ENCODE measurements at regions not wholly inside any gene's neighbourhood (a gene's known extent, or its start where the extent isn't known, plus 50 kb on each side); places are given as distances from the start of the nearest gene placed in this dataset.

DNA sequence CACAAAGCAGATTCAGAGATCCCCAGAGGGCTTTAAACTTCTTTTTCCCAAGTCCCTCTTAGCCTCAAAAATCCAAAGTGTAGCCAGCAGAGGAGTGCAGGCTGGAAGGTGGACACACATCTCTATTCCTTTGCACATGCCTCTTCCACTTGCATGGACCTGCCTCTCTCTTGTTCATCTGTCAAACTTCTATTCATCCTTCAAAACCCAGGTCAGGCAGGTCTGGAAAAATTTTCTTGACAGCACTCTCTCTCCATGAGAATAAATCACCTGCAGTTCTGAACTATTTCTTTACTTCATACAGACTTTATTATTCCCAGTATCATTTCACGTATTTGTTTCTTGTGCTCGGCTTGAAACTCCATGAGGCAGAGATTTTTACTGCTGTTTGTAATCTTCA is 127.5 kb downstream of the SS18 start:
- TF ChIP-seq, protein P1, sequence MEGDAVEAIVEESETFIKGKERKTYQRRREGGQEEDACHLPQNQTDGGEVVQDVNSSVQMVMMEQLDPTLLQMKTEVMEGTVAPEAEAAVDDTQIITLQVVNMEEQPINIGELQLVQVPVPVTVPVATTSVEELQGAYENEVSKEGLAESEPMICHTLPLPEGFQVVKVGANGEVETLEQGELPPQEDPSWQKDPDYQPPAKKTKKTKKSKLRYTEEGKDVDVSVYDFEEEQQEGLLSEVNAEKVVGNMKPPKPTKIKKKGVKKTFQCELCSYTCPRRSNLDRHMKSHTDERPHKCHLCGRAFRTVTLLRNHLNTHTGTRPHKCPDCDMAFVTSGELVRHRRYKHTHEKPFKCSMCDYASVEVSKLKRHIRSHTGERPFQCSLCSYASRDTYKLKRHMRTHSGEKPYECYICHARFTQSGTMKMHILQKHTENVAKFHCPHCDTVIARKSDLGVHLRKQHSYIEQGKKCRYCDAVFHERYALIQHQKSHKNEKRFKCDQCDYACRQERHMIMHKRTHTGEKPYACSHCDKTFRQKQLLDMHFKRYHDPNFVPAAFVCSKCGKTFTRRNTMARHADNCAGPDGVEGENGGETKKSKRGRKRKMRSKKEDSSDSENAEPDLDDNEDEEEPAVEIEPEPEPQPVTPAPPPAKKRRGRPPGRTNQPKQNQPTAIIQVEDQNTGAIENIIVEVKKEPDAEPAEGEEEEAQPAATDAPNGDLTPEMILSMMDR (IDR thresholded peaks at IDR 0.05), result no peak

DNA sequence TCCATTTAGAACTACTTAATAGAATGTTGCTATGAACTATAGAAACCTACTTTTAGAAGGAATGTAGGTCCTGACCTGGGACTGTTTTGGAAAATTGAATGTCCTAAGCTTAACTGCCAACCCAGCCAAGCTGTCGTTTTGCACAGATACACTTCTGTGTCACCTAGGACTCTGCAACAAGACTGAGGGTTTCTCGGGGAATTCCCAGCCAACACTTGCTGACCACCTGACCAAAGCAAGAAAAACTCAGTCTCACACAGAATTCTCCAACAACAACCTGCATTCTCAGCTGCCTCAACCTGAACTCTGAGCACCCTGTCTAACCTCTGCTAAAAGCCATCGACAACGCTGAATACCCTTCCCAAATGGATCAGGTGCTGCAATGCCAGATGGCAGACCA is 128.2 kb downstream of the SS18 start:
- TF ChIP-seq, protein P1 (IDR thresholded peaks at IDR 0.05), result no peak

DNA sequence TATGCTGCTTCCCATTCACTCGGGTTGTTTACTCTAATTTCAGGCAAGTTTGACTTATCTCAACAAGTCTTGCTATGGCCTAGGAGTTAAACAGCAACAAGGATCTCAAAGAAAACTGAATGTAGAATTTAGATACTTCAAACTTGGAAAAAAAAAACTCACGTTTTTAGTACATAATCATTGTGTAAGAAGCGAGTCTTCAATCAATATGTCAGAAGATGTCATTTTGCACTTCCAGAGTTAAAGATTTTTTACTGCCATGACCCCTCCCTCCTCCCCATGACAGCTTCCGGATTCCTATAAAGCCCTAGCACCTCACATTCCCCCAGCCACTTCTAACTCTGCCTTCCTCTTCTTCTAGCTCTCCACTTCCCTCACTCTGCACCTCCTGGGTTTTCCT is 133.4 kb downstream of the SS18 start:
- TF ChIP-seq, protein P1 (IDR thresholded peaks at IDR 0.05), result no peak

DNA sequence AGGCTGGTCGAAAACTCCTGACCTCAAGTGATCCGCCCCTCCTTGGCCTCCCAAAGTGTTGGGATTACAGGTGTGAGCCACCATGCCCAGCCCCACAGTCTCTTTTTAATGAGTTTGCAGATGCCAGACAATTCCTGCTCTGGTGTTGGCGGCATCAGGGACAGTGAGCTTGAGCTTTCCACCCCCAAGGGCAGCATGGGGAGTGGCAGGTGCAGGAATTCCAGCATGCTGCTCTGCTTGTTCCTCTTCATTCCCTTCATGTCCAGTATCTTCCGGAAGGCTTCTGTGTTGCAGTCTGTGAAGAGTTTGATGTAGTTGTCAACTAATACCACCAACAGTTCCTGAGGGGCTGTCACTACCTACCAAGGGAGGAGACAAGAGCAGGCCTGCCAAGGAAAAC is 137.3 kb downstream of the SS18 start:
- TF ChIP-seq, protein P1 (IDR thresholded peaks at IDR 0.05), result no peak

DNA sequence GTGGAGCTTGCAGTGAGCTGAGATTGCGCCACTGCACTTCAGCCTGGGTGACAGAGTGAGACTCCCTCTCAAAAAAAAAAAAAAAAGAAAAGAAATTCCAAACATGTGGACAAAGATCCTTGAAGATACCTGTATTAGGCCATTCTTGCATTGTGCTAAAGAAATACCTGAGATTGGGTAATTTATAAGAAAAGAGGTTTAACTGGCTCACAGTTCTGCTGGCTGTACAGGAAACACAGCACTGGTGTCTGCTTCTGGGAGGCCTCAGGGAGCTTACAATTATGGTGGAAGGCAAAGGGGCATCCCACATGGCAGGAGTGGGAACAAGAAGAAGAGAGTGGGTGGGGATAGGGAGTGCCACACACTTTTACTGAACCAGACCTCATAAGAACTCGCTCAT is 140.1 kb downstream of the SS18 start:
- TF ChIP-seq, protein P1 (IDR thresholded peaks at IDR 0.05), result no peak

DNA sequence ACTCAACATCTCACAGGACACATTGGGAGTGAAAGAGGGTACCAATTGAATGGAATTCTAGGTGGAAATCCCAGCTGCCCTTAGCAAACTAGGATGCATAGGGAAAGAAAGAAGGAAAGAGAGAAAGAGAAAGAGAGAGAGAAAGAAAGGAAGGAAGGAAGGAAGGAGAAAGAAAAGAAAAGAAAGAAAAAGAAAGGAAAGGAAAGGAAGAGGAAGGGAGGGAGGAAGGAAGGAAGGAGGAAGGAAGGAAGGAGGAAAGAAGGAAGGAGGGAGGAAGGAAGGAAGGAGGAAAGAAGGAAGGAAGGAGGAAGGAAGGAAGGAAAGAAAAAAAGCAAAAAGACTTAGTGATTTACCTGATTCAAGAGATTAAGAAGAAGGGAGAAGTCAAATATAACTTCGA is 143.9 kb downstream of the SS18 start:
- TF ChIP-seq, protein P1 (IDR thresholded peaks at IDR 0.05), result no peak

DNA sequence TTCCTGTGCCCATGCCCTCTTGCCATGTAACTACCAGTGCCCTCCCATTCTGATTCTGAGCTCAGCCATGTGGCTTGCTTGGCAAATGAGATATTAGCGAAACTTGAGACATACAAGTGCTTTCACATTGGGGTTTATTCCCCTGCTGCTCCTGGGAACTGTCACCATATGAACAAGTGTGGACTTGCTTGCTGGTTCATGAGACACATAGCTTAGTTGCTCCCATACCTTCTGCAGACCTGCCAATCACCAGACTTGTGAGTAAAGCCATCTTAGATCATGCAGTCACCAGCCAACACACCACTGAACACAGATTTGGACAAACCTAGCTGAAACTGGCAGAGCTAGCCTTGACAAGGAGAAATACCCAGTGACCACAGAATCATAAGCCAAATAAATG is 155.1 kb downstream of the SS18 start:
- TF ChIP-seq, protein P1 (IDR thresholded peaks at IDR 0.05), result no peak

DNA sequence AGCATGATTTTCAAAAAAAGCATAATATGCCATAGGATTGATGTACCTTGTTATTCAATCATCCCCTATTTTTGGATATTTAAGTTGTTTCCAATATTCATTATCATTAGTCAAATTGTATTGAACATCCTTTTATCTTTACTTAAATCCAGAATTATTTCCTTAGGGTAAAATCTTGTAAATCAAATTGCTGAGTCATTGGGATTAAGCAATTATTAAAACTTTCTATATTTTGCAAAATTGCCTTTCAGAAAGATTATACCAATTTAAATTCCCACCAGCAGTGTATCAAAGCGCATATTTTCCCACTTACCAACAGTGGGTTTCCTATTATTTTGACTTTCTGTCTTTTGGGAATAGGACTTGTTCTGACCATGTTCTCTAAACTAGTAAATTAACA is 159.3 kb downstream of the SS18 start:
- TF ChIP-seq, protein P1 (IDR thresholded peaks at IDR 0.05), result no peak
